T-cell (primary cell): ENCODE measurements at regions not wholly inside any gene's neighbourhood (a gene's known extent, or its start where the extent isn't known, plus 50 kb on each side); places are given as distances from the start of the nearest gene placed in this dataset.

Source experiments
- ATAC-seq, 4 experiments: fragments of 200-7000 bp in 3 of 4; fragments of 150-1000 bp in 1 of 4; cut with Tn5 transposase; replicated peaks in 1 of 4; 1 replicate in 3 of 4; 2 replicates in 1 of 4; pipeline ENCODE4 v1.10.0; 2021; ENCODE audit warnings: moderate library complexity in 3 of 4, mild to moderate bottlenecking in 2 of 4, moderate number of reproducible peaks in 1 of 4
- CTCF ChIA-PET, 2 donors: fragments of 300-600 bp; sonication (Branson Sonifier 250); formaldehyde crosslinking; loops; one replicate each; lab custom pipeline; 2022; ENCODE audit warnings: antibody characterized with exemption in 2 of 2; lab: Charles Lee
- POLR2A ChIA-PET, 2 donors: fragments of 300-600 bp; sonication (Branson Sonifier 250); formaldehyde crosslinking; loops; one replicate each; lab custom pipeline; 2022; ENCODE audit warnings: antibody characterized with exemption in 2 of 2; lab: Charles Lee
- DNase-seq, 35 experiments: peaks; one replicate each; pipeline versions ENCODE4 v3.0.0 to v3.0.0-alpha.2; 2013 to 2023
- H3K27ac ChIP-seq: one replicate; pipeline ENCODE4 v1.5.1; 2013; ENCODE audit warnings: low read length
- H3K27me3 ChIP-seq, 2 experiments: replicated peaks in 1 of 2; 1 replicate in 1 of 2; 2 replicates in 1 of 2; pipeline versions ENCODE4 v1.6.1 to v1.7.0; 2013; ENCODE audit warnings: low read length in 1 of 2, mixed read lengths in 1 of 2; ENCODE audit not compliant: control insufficient read depth in 2 of 2, insufficient read depth in 2 of 2; ENCODE audit errors: extremely low read depth in 1 of 2
- H3K36me3 ChIP-seq, 2 donors: 1 replicate in 1 of 2; 2 replicates in 1 of 2; pipeline versions ENCODE4 v1.6.1 to v1.7.0; 2013; ENCODE audit warnings: low read length in 1 of 2; ENCODE audit not compliant: control insufficient read depth in 2 of 2, insufficient read depth in 1 of 2; ENCODE audit errors: extremely low read depth in 1 of 2
- H3K4me1 ChIP-seq, 2 experiments: 1 replicate in 1 of 2; 2 replicates in 1 of 2; pipeline versions ENCODE4 v1.6.1 to v1.7.0; 2013; ENCODE audit warnings: low read length in 2 of 2, mixed read lengths in 1 of 2; ENCODE audit not compliant: insufficient read depth in 2 of 2, control insufficient read depth in 1 of 2; ENCODE audit errors: extremely low read depth in 1 of 2
- H3K4me3 ChIP-seq, 2 donors: 1 replicate in 1 of 2; 2 replicates in 1 of 2; pipeline versions ENCODE4 v1.5.1 to v1.7.0; 2013; ENCODE audit warnings: mild to moderate bottlenecking in 2 of 2, low read length in 1 of 2, moderate library complexity in 1 of 2; ENCODE audit not compliant: control insufficient read depth in 1 of 2; ENCODE audit errors: extremely low read depth in 1 of 2
- H3K9me3 ChIP-seq: 2 replicates; pipeline ENCODE4 v1.7.0; 2013
- H3K27ac Mint-ChIP-seq, 2 donors: one replicate each; pipeline ENCODE4 v1.8.0; 2020 to 2021; ENCODE audit warnings: mild to moderate bottlenecking in 2 of 2, mixed read lengths in 2 of 2
- H3K27me3 Mint-ChIP-seq, 2 donors: one replicate each; pipeline ENCODE4 v1.8.0; 2021 to 2022; ENCODE audit warnings: mixed read lengths in 2 of 2
- H3K36me3 Mint-ChIP-seq: one replicate; pipeline ENCODE4 v1.8.0; 2021; ENCODE audit warnings: mixed read lengths
- H3K4me1 Mint-ChIP-seq, 3 donors: one replicate each; pipeline ENCODE4 v1.8.0; 2020 to 2022; ENCODE audit warnings: mixed read lengths in 3 of 3, mild to moderate bottlenecking in 1 of 3
- H3K4me3 Mint-ChIP-seq, 3 donors: one replicate each; pipeline ENCODE4 v1.8.0; 2020 to 2022; ENCODE audit warnings: mild to moderate bottlenecking in 3 of 3, mixed read lengths in 3 of 3, moderate library complexity in 3 of 3
- H3K9me3 Mint-ChIP-seq, 3 donors: one replicate each; pipeline ENCODE4 v1.8.0; 2020 to 2022; ENCODE audit warnings: mixed read lengths in 3 of 3
- WGBS: methylation state at CpG from one replicate; pipeline ENCODE4 v1.1.5; 2013; ENCODE audit warnings: missing lambda C conversion rate; ENCODE audit not compliant: insufficient coverage; 5-methylcytosine and 5-hydroxymethylcytosine counted together

DNA sequence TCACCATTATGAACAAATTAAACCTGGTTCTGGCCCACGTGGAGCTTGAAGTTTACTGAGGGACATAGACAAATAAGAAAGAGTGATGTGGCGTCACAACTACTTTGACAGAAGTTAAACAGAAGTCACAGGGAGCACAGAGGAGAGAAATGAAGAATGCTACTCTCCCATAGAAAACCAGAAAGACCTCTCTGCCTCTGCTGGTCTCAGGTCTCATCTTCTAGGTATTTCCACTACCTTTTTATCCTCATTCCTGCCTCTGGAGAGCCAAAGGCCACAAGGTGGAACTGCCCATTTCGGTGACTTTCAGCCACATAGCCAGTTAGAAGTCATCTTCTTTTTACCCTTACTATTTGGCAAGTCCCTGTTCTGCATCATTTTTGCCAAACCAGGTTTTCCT lies 170.5 kb downstream of the CAND1 start:
- no peak overlapping the region for H3K27ac ChIP-seq
- POLR2A ChIA-PET: no interaction called here
- CTCF ChIA-PET: interaction anchor here in 1 of 2 donors (1.1 kb wide), 2 partner anchors 9 to 84 kb away, joined by 3 read pairs; no protein-coding TSS in a partner anchor

DNA sequence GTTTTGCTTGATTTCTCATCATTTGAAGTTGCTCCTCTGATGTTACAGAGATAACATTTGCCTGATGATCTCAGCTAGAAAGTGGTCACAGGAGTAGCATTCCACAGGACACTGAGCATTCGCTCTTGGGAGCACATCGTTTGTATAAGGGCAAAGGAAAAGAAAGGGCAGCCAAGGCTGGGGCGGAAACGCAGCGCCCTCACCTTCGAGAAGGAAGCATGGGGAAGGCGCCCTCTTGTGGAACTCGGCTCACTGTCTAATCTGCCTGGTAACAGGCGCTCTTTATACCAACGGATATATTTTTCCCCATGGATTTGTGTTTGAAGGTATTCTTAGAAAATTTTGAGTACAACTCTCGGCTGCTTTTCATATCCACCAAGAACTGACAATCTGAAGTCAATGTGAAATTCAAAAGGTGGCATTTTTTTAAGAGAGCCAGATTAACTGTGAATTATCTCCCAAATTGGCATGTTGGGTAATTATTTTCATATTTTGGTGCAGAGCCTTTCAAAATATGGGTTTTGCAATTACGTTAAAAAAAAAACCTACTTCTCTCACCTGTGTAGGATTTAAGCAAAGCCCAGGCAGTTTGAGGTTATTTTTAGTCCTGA lies 172.7 kb downstream of the CAND1 start:
- H3K27me3 ChIP-seq: no peaks in the 10 kb centered on the region
- no peaks in the 10 kb centered on the region for H3K27me3 Mint-ChIP-seq
- no peaks in the 10 kb centered on the region for H3K36me3 ChIP-seq
- ChIA-PET CTCF (interaction anchor here (0.9 to 1.8 kb wide), 5 partner anchors 10 to 501 kb away, joined by 3 to 5 read pairs (median 4); no protein-coding TSS in a partner anchor), POLR2A (interaction anchor here in 1 of 2 donors (0.6 kb wide), 1 partner anchor 541 kb away, joined by 3 read pairs; no protein-coding TSS in a partner anchor)
- peak overlapping the region; percentile 20 for H3K27ac ChIP-seq
- ATAC-seq (peak; percentile 81 to 94 (median 93)), DNase-seq (peak; percentile 50 to 88 (median 77))
- H3K9me3 Mint-ChIP-seq: peaks cover 0 to 4% (median 0%) of the 10 kb centered on the region in 3 donors
- peaks cover 0 to 7% of the 10 kb centered on the region in 2 experiments for H3K4me1 ChIP-seq
- peak overlapping the region in 2 of 3 donors; percentile 18 to 46 for H3K4me3 Mint-ChIP-seq
- H3K9me3 ChIP-seq: no peaks in the 10 kb centered on the region
- H3K27ac Mint-ChIP-seq: peak overlapping the region; percentile 67 to 85
- 14% methylated on average over 6 of the region's 12 CpGs for WGBS
- H3K4me1 Mint-ChIP-seq: peaks cover 25 to 35% (median 34%) of the 10 kb centered on the region in 3 donors
- no peaks in the 10 kb centered on the region for H3K36me3 Mint-ChIP-seq
- no peak overlapping the region for H3K4me3 ChIP-seq

More for the DNA sequence above, 170.5 kb downstream of the CAND1 start:
- ATAC-seq (no peak), DNase-seq (no peak)
- Mint-ChIP-seq H3K4me1 (peaks cover 27 to 36% (median 35%) of the 10 kb centered on the region in 3 donors), H3K36me3 (no peaks in the 10 kb centered on the region), H3K27ac (no peak overlapping the region), H3K4me3 (no peak overlapping the region), H3K9me3 (peaks cover 0 to 4% (median 0%) of the 10 kb centered on the region in 3 donors), H3K27me3 (peaks cover 0 to 1% of the 10 kb centered on the region in 2 donors)
- WGBS: 83% methylated on average over 1 of the region's 3 CpGs
- no peaks in the 10 kb centered on the region for H3K36me3 ChIP-seq
- no peaks in the 10 kb centered on the region for H3K9me3 ChIP-seq
- no peak overlapping the region for H3K4me3 ChIP-seq
- H3K4me1 ChIP-seq: peaks cover 0 to 7% of the 10 kb centered on the region in 2 experiments
- H3K27me3 ChIP-seq: no peaks in the 10 kb centered on the region

DNA sequence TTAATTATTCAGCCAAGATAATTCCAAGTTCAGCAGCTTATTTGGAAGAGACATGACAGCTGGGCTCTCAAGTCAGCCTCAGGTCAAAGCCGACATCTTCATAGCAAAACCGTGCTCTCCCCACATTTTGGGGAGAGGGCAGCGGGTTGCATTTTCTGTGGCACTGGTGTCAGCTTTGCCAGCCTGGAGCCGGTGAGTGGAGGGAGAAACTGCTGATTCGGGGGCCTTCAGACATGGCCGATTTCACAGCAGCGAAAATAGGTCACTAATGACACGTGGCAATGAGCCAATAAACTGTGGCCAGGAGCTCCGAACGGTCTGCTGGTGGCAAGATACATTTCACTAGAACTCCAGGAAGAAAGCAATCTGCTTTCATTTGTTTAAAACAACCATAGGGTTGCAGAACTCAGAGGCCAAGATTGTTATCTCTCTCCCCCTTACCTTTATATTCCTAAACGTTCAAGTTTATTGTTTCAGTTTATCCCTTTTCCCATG lies 173.2 kb downstream of the CAND1 start:
- no peak overlapping the region for H3K4me3 Mint-ChIP-seq
- no peaks in the 10 kb centered on the region for H3K36me3 ChIP-seq
- H3K4me1 ChIP-seq: peaks cover 0 to 7% of the 10 kb centered on the region in 2 experiments
- peaks cover 22 to 31% (median 30%) of the 10 kb centered on the region in 3 donors for H3K4me1 Mint-ChIP-seq
- H3K4me3 ChIP-seq: no peak overlapping the region
- H3K36me3 Mint-ChIP-seq: no peaks in the 10 kb centered on the region
- H3K9me3 ChIP-seq: no peaks in the 10 kb centered on the region
- ChIA-PET CTCF (interaction anchor here in 1 of 2 donors (0.9 to 1.8 kb wide), 2 partner anchors 9 to 86 kb away, joined by 3 to 5 read pairs; no protein-coding TSS in a partner anchor), POLR2A (interaction anchor here in 1 of 2 donors (0.6 kb wide), 1 partner anchor 198 kb away, joined by 10 read pairs; no protein-coding TSS in a partner anchor)
- WGBS: 76% methylated on average over 7 of the region's 11 CpGs
- H3K9me3 Mint-ChIP-seq: peaks cover 0 to 4% (median 0%) of the 10 kb centered on the region in 3 donors
- no peak overlapping the region for H3K27ac Mint-ChIP-seq
- no peak for DNase-seq
- no peaks in the 10 kb centered on the region for H3K27me3 Mint-ChIP-seq
- ATAC-seq: no peak
- no peaks in the 10 kb centered on the region for H3K27me3 ChIP-seq
- H3K27ac ChIP-seq: no peak overlapping the region

DNA sequence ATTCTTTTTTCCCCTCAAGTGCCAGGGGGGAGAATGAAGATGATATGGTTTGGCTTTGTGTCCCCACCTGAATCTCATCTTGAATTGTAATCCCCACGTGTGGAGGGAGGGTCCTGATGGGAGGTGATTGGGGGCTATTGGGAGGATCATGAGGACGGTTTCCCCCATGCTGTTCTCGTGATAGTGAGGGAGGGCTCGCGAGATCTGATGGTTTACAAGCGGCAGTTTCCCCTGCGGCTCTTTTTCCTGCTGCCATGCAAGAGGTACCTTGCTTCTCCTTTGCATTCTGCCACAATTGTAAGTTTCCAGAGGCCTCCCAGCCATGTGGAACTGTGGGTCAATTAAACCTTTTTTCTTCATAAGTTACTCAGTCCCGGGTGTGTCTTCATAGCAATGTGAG lies 173.7 kb downstream of the CAND1 start:
- no peaks in the 10 kb centered on the region for H3K27me3 ChIP-seq
- peaks cover 0 to 7% of the 10 kb centered on the region in 2 experiments for H3K4me1 ChIP-seq
- no peak overlapping the region for H3K27ac ChIP-seq
- DNase-seq (no peak), ATAC-seq (no peak)
- no peak overlapping the region for H3K4me3 ChIP-seq
- no peak overlapping the region for H3K27ac Mint-ChIP-seq
- no peak overlapping the region for H3K4me3 Mint-ChIP-seq
- H3K9me3 Mint-ChIP-seq: peaks cover 0 to 4% (median 0%) of the 10 kb centered on the region in 3 donors
- H3K4me1 Mint-ChIP-seq: peaks cover 24 to 32% (median 29%) of the 10 kb centered on the region in 3 donors
- 100% methylated on average over 3 of the region's 8 CpGs for WGBS
- ChIA-PET POLR2A (interaction anchor here in 1 of 2 donors (0.6 kb wide), 1 partner anchor 198 kb away, joined by 10 read pairs; no protein-coding TSS in a partner anchor), CTCF (interaction anchor here in 1 of 2 donors (0.9 to 1.8 kb wide), 2 partner anchors 9 to 87 kb away, joined by 3 to 5 read pairs; no protein-coding TSS in a partner anchor)
- no peaks in the 10 kb centered on the region for H3K27me3 Mint-ChIP-seq
- no peaks in the 10 kb centered on the region for H3K36me3 ChIP-seq
- no peaks in the 10 kb centered on the region for H3K36me3 Mint-ChIP-seq
- no peaks in the 10 kb centered on the region for H3K9me3 ChIP-seq

DNA sequence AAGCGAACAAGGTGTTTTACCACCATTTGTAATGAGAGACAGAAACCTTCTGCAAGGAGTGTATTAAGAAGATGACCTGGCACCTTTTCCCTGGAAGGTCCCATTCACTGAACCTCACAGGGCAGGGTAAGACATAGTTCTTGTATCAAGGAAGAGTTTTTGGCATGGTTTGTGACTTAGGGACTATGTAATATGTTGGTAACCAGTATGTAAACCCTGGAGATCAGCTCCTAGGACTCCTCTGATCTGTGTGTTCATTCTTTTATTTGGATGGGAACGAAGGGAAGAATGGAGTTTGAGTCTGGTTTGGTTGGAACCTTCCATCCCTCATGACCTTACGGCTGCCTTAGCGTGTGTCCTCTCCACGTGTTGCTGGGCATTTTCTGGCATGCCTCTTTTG lies 175.4 kb downstream of the CAND1 start:
- Histone ChIP-seq H3K4me3 (no peak overlapping the region), H3K4me1 (peaks cover 4 to 20% of the 10 kb centered on the region in 2 experiments), H3K36me3 (no peaks in the 10 kb centered on the region), H3K27me3 (no peaks in the 10 kb centered on the region), H3K27ac (no peak overlapping the region), H3K9me3 (no peaks in the 10 kb centered on the region)
- DNase-seq (no peak), ATAC-seq (no peak)
- no peaks in the 10 kb centered on the region for H3K27me3 Mint-ChIP-seq
- H3K4me1 Mint-ChIP-seq: peaks cover 40 to 44% (median 42%) of the 10 kb centered on the region in 3 donors
- ChIA-PET CTCF (interaction anchor here in 1 of 2 donors (0.6 kb wide), 1 partner anchor 779 kb away, joined by 6 read pairs; no protein-coding TSS in a partner anchor), POLR2A (no interaction called here)
- no peak overlapping the region for H3K27ac Mint-ChIP-seq
- 100% methylated on average over 2 of the region's 5 CpGs for WGBS
- H3K4me3 Mint-ChIP-seq: no peak overlapping the region
- no peaks in the 10 kb centered on the region for H3K9me3 Mint-ChIP-seq
- H3K36me3 Mint-ChIP-seq: no peaks in the 10 kb centered on the region

DNA sequence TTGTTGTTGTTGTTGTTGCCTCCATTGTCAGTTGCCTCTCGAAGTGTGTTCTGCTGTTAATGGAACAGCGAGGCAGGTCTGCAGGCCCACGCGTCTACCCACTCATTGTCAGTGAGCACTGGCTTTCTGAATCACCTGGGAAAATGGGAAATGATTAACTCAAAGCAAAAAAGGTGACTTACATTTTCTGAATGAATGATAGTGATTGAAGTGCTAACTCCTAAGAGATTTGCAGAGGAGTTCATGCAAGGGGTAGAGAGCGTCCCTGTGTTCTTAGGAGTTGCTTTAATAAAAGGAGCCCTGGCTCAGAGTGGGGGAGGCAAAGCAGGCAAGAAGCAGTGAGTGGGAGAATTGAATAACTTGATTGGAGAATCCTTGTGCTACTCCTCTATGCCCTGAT lies 177.6 kb downstream of the CAND1 start:
- DNase-seq: no peak
- H3K27me3 ChIP-seq: no peaks in the 10 kb centered on the region
- ChIA-PET POLR2A (no interaction called here), CTCF (no interaction called here)
- H3K27ac ChIP-seq: no peak overlapping the region
- no peaks in the 10 kb centered on the region for H3K9me3 ChIP-seq
- Mint-ChIP-seq H3K9me3 (no peaks in the 10 kb centered on the region), H3K4me3 (no peak overlapping the region), H3K36me3 (no peaks in the 10 kb centered on the region), H3K27ac (no peak overlapping the region), H3K27me3 (no peaks in the 10 kb centered on the region), H3K4me1 (peaks cover 52 to 55% (median 52%) of the 10 kb centered on the region in 3 donors)
- H3K4me1 ChIP-seq: peaks cover 11 to 24% of the 10 kb centered on the region in 2 experiments
- H3K36me3 ChIP-seq: no peaks in the 10 kb centered on the region
- no peak overlapping the region for H3K4me3 ChIP-seq
- ATAC-seq: no peak
- 100% methylated on average over 1 of the region's 5 CpGs for WGBS
